Liver (tissue), 8 donors: ENCODE measurements at regions not wholly inside any gene's neighbourhood (a gene's known extent, or its start where the extent isn't known, plus 50 kb on each side); places are given as distances from the start of the nearest gene placed in this dataset.

Source experiments
- DNase-seq: peaks from one replicate; pipeline ENCODE4 v3.0.0-alpha.2; 2017; ENCODE audit warnings: low spot score
- H3K27ac ChIP-seq, 2 donors: one replicate each; pipeline ENCODE4 v1.7.0; 2013; ENCODE audit warnings: inconsistent platforms in 2 of 2, low read length in 2 of 2, control low read depth in 1 of 2, low read depth in 1 of 2, mild to moderate bottlenecking in 1 of 2
- H3K27me3 ChIP-seq, 4 donors: one replicate each; pipeline versions ENCODE4 v1.6.1 to v1.7.0; 2013; ENCODE audit warnings: low read length in 3 of 4, inconsistent platforms in 1 of 4, mild to moderate bottlenecking in 1 of 4, moderate library complexity in 1 of 4; ENCODE audit not compliant: control insufficient read depth in 4 of 4, insufficient read depth in 4 of 4
- H3K36me3 ChIP-seq, 4 donors: one replicate each; pipeline versions ENCODE4 v1.6.1 to v1.7.0; 2013; ENCODE audit warnings: low read length in 3 of 4, mild to moderate bottlenecking in 3 of 4, low read depth in 1 of 4, moderate library complexity in 1 of 4; ENCODE audit not compliant: control insufficient read depth in 4 of 4, insufficient read depth in 3 of 4
- H3K4me1 ChIP-seq, 4 donors: one replicate each; pipeline versions ENCODE4 v1.6.1 to v1.7.0; 2013; ENCODE audit warnings: low read length in 3 of 4, mild to moderate bottlenecking in 3 of 4, moderate library complexity in 1 of 4; ENCODE audit not compliant: control insufficient read depth in 4 of 4, insufficient read depth in 4 of 4
- H3K4me3 ChIP-seq, 3 donors: one replicate each; pipeline versions ENCODE4 v1.6.1 to v1.7.0; 2013; ENCODE audit warnings: low read length in 3 of 3, control low read depth in 1 of 3, low read depth in 1 of 3, mild to moderate bottlenecking in 1 of 3
- H3K9ac ChIP-seq, 2 donors: one replicate each; pipeline ENCODE4 v1.7.0; 2013; ENCODE audit warnings: low read length in 2 of 2, mild to moderate bottlenecking in 2 of 2, moderate library complexity in 2 of 2, control low read depth in 1 of 2, low read depth in 1 of 2
- H3K9me3 ChIP-seq, 4 donors: one replicate each; pipeline versions ENCODE4 v1.6.1 to v1.7.0; 2013; ENCODE audit warnings: low read length in 3 of 4; ENCODE audit not compliant: control insufficient read depth in 4 of 4
- ATF3 ChIP-seq: IDR thresholded peaks from 2 replicates; pipeline ENCODE4 v1.6.1; 2016; ENCODE audit warnings: antibody characterized with exemption
- EGR1 ChIP-seq, 2 donors: IDR thresholded peaks; 2 replicates each; pipeline ENCODE4 v1.6.1; 2016 to 2018; ENCODE audit warnings: antibody characterized with exemption in 2 of 2, low read depth in 2 of 2
- FOXA1 ChIP-seq: IDR thresholded peaks from 2 replicates; pipeline ENCODE4 v1.6.1; 2016; ENCODE audit warnings: antibody characterized with exemption
- FOXA2 ChIP-seq: IDR thresholded peaks from 2 replicates; pipeline ENCODE4 v1.6.1; 2016; ENCODE audit warnings: antibody characterized with exemption
- GABPA ChIP-seq, 2 donors: IDR thresholded peaks in 1 of 2; conservative IDR thresholded peaks in 1 of 2; 2 replicates each; pipeline ENCODE4 v1.6.1; 2016; ENCODE audit warnings: antibody characterized with exemption in 2 of 2, mild to moderate bottlenecking in 1 of 2, moderate library complexity in 1 of 2
- HNF4G ChIP-seq: IDR thresholded peaks from 2 replicates; pipeline ENCODE4 v1.6.1; 2016; ENCODE audit warnings: antibody characterized with exemption
- JUND ChIP-seq, 2 donors: IDR thresholded peaks; 2 replicates each; pipeline ENCODE4 v1.6.1; 2016; ENCODE audit warnings: antibody characterized with exemption in 2 of 2
- MAX ChIP-seq: IDR thresholded peaks from 2 replicates; pipeline ENCODE4 v1.6.1; 2016; ENCODE audit warnings: antibody characterized with exemption
- NR2F2 ChIP-seq: IDR thresholded peaks from 2 replicates; pipeline ENCODE4 v1.6.1; 2016; ENCODE audit warnings: antibody characterized with exemption
- RAD21 ChIP-seq, 2 donors: IDR thresholded peaks; 2 replicates each; pipeline ENCODE4 v1.6.1; 2016; ENCODE audit warnings: antibody characterized with exemption in 2 of 2, mild to moderate bottlenecking in 2 of 2
- RXRA ChIP-seq, 2 donors: IDR thresholded peaks; 2 replicates each; pipeline ENCODE4 v1.6.1; 2017 to 2018; ENCODE audit warnings: antibody characterized with exemption in 2 of 2, mild to moderate bottlenecking in 1 of 2
- SP1 ChIP-seq: IDR thresholded peaks from 2 replicates; pipeline ENCODE4 v1.6.1; 2018; ENCODE audit warnings: antibody characterized with exemption, mild to moderate bottlenecking
- TAF1 ChIP-seq: conservative IDR thresholded peaks from 2 replicates; pipeline ENCODE4 v1.6.1; 2016; ENCODE audit warnings: antibody characterized with exemption, mild to moderate bottlenecking
- YY1 ChIP-seq: IDR thresholded peaks from 2 replicates; pipeline ENCODE4 v1.6.1; 2016; ENCODE audit warnings: antibody characterized with exemption, mild to moderate bottlenecking
- ZBTB33 ChIP-seq: IDR thresholded peaks from 2 replicates; pipeline ENCODE4 v1.6.1; 2016; ENCODE audit warnings: antibody characterized with exemption
- WGBS: extraction: QIAGEN DNeasy Blood & Tissue Kit; methylation state at CpG from one replicate; pipeline ENCODE4 v1.1.7; 2013; 5-methylcytosine and 5-hydroxymethylcytosine counted together
- TF ChIP-seq, protein P1 (sequence below): fragments of 150-350 bp; IDR thresholded peaks from 2 replicates; pipeline ENCODE4 v1.5.1; 2017; ENCODE audit warnings: improper control_type of control experiment, low read depth, low read length; ENCODE audit not compliant: missing input control
- TF ChIP-seq, protein P2 (sequence below): IDR thresholded peaks from 2 replicates; pipeline ENCODE4 v1.6.1; 2016; ENCODE audit warnings: antibody characterized with exemption, mild to moderate bottlenecking
- donor health status: healthy.
- donor health status: healthy.
- donor health status: healthy.
- donor health status: healthy.
- donor health status: healthy.

GRCh38 chr17:55969562-55970324, 183.5 kb upstream of the ANKFN1 start (continued):
- TF ChIP-seq, protein P1, sequence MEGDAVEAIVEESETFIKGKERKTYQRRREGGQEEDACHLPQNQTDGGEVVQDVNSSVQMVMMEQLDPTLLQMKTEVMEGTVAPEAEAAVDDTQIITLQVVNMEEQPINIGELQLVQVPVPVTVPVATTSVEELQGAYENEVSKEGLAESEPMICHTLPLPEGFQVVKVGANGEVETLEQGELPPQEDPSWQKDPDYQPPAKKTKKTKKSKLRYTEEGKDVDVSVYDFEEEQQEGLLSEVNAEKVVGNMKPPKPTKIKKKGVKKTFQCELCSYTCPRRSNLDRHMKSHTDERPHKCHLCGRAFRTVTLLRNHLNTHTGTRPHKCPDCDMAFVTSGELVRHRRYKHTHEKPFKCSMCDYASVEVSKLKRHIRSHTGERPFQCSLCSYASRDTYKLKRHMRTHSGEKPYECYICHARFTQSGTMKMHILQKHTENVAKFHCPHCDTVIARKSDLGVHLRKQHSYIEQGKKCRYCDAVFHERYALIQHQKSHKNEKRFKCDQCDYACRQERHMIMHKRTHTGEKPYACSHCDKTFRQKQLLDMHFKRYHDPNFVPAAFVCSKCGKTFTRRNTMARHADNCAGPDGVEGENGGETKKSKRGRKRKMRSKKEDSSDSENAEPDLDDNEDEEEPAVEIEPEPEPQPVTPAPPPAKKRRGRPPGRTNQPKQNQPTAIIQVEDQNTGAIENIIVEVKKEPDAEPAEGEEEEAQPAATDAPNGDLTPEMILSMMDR, result no peak

DNA sequence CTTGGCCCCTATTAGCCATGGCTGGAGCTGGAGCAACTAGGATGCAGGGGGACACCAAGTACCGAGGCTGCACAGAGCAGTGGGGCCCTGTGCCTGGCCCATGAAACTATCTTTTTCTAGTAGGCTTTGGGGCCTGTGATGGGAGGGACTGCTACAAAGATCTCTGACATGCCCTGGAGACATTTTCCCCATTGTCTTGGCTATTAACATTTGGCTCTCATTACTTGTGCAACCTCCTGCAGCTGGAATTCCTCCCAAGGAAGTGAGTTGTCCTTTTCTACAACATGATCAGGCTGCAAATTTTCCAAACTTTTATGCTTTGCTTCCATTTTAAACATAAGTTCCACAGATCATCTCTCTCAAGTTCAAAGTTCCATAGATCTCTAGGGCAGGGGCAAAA, 174.7 kb upstream of the ANKFN1 start:
- Histone ChIP-seq H3K4me3 (no peak overlapping the region), H3K36me3 (no peaks in the 10 kb centered on the region), H3K27ac (no peak overlapping the region), H3K9ac (no peak overlapping the region), H3K4me1 (no peaks in the 10 kb centered on the region), H3K9me3 (peaks cover 0 to 1% (median 0%) of the 10 kb centered on the region in 4 donors), H3K27me3 (peaks cover 0 to 8% (median 0%) of the 10 kb centered on the region in 4 donors)
- WGBS, result 89% methylated on average over 1 of the region's 1 CpG
- TF ChIP-seq NR2F2 (no peak), ZBTB33 (no peak), RAD21 (IDR thresholded peaks at IDR 0.05) (no peak), JUND (IDR thresholded peaks at IDR 0.05) (no peak), TAF1 (no peak), EGR1 (IDR thresholded peaks at IDR 0.05; ENCODE audit: low read depth in 2 of 2) (no peak), FOXA1 (no peak), SP1 (no peak), FOXA2 (no peak), MAX (no peak), GABPA (IDR thresholded peaks at IDR 0.05 in 1 of 2, conservative IDR thresholded peaks at IDR 0.05 in 1 of 2) (no peak), YY1 (no peak), ATF3 (no peak), RXRA (IDR thresholded peaks at IDR 0.05) (no peak), HNF4G (no peak)
- TF ChIP-seq, protein P2, sequence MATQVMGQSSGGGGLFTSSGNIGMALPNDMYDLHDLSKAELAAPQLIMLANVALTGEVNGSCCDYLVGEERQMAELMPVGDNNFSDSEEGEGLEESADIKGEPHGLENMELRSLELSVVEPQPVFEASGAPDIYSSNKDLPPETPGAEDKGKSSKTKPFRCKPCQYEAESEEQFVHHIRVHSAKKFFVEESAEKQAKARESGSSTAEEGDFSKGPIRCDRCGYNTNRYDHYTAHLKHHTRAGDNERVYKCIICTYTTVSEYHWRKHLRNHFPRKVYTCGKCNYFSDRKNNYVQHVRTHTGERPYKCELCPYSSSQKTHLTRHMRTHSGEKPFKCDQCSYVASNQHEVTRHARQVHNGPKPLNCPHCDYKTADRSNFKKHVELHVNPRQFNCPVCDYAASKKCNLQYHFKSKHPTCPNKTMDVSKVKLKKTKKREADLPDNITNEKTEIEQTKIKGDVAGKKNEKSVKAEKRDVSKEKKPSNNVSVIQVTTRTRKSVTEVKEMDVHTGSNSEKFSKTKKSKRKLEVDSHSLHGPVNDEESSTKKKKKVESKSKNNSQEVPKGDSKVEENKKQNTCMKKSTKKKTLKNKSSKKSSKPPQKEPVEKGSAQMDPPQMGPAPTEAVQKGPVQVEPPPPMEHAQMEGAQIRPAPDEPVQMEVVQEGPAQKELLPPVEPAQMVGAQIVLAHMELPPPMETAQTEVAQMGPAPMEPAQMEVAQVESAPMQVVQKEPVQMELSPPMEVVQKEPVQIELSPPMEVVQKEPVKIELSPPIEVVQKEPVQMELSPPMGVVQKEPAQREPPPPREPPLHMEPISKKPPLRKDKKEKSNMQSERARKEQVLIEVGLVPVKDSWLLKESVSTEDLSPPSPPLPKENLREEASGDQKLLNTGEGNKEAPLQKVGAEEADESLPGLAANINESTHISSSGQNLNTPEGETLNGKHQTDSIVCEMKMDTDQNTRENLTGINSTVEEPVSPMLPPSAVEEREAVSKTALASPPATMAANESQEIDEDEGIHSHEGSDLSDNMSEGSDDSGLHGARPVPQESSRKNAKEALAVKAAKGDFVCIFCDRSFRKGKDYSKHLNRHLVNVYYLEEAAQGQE, result no peak
- TF ChIP-seq, protein P1, result no peak
- no peak for DNase-seq
